ENCODE measurements at regions not wholly inside any gene's neighbourhood (a gene's known extent, or its start where the extent isn't known, plus 50 kb on each side); places are given as distances from the start of the nearest gene placed in this dataset.

GRCh38 chr9:10701906-10702305, 89.1 kb upstream of the PTPRD start:
- H3K27ac ChIP-seq: no peak overlapping the region
- TF ChIP-seq CTCF (conservative IDR thresholded peaks at IDR 0.05): no peak

GRCh38 chr9:10703139-10703538, 90.3 kb upstream of the PTPRD start:
- H3K27ac ChIP-seq: no peak overlapping the region
- TF ChIP-seq CTCF (conservative IDR thresholded peaks at IDR 0.05): no peak

GRCh38 chr9:10704720-10705119, 91.9 kb upstream of the PTPRD start:
- TF ChIP-seq CTCF (conservative IDR thresholded peaks at IDR 0.05): no peak
- H3K27ac ChIP-seq: no peak overlapping the region

- H3K27ac ChIP-seq: no peak overlapping the region
- TF ChIP-seq CTCF (conservative IDR thresholded peaks at IDR 0.05): no peak
Measured at GRCh38 chr9:10705383-10705782, 92.6 kb upstream of the PTPRD start.

- H3K27ac ChIP-seq: no peak overlapping the region
- TF ChIP-seq CTCF (conservative IDR thresholded peaks at IDR 0.05): no peak
Measured at GRCh38 chr9:10706788-10707187, 94.0 kb upstream of the PTPRD start.

- no peak overlapping the region for H3K27ac ChIP-seq
- TF ChIP-seq CTCF (conservative IDR thresholded peaks at IDR 0.05): no peak
Measured at GRCh38 chr9:10721301-10721700, 108.5 kb upstream of the PTPRD start.

GRCh38 chr9:10729213-10729612, 116.4 kb upstream of the PTPRD start:
- TF ChIP-seq CTCF (conservative IDR thresholded peaks at IDR 0.05): no peak
- H3K27ac ChIP-seq: no peak overlapping the region

GRCh38 chr9:10744669-10745068, 131.9 kb upstream of the PTPRD start:
- TF ChIP-seq CTCF (conservative IDR thresholded peaks at IDR 0.05): no peak
- no peak overlapping the region for H3K27ac ChIP-seq

Measured in VCaP (cell line).